GM12875 (cell line): ENCODE measurements at regions not wholly inside any gene's neighbourhood (a gene's known extent, or its start where the extent isn't known, plus 50 kb on each side); places are given as distances from the start of the nearest gene placed in this dataset.

Source experiments
- H3K4me3 ChIP-seq: one replicate; pipeline ENCODE4 v1.5.1; 2011; ENCODE audit warnings: low read depth, low read length, control low read depth
- TF ChIP-seq, protein P1 (sequence below): IDR thresholded peaks from 2 replicates; pipeline ENCODE4 v1.5.1; 2011; ENCODE audit warnings: low read depth, mild to moderate bottlenecking, control low read depth, inconsistent platforms, low read length, moderate library complexity, borderline replicate concordance; ENCODE audit not compliant: insufficient read depth

DNA sequence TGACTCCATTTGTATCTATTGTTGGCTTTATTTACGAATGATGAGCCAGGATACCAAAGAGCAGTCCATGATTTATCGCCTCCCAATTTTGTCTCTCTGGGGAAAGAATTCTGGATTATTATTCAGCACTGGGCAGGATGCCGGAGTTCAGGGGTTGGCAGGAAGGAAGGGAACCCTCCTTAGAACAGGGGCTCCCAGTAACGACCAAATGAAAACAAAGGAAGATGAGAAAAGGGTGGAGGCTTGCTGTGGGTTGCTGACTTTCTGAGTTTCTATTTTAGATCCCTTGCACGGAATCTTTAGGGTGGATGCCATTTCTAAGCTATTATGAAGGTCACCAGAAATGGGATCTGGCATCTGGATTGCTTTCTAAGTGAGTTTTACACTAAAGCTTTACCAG lies 231.2 kb upstream of the LYPLAL1 start:
- TF ChIP-seq, protein P1, sequence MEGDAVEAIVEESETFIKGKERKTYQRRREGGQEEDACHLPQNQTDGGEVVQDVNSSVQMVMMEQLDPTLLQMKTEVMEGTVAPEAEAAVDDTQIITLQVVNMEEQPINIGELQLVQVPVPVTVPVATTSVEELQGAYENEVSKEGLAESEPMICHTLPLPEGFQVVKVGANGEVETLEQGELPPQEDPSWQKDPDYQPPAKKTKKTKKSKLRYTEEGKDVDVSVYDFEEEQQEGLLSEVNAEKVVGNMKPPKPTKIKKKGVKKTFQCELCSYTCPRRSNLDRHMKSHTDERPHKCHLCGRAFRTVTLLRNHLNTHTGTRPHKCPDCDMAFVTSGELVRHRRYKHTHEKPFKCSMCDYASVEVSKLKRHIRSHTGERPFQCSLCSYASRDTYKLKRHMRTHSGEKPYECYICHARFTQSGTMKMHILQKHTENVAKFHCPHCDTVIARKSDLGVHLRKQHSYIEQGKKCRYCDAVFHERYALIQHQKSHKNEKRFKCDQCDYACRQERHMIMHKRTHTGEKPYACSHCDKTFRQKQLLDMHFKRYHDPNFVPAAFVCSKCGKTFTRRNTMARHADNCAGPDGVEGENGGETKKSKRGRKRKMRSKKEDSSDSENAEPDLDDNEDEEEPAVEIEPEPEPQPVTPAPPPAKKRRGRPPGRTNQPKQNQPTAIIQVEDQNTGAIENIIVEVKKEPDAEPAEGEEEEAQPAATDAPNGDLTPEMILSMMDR = no peak
- H3K4me3 ChIP-seq = no peak overlapping the region

DNA sequence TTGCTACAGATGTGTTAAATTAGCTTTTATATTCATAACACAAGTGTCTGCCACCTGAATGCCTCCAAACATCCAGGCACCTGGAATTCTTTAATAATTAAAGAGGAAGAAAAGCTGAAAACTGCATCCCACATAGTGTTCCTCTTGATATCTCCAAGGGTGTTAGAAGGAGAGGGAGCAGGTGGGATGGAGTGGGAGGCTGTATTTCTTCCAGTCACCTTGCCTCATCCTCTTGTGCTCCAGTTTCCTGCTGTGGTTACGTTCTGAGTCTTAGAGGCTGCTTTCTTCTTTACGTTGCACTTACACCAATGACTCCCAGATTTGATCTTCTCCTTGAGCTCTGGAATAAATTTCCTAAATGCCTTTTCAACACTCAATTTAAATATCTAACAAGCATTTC lies 230.3 kb upstream of the LYPLAL1 start:
- no peak overlapping the region for H3K4me3 ChIP-seq
- TF ChIP-seq, protein P1 = no peak

DNA sequence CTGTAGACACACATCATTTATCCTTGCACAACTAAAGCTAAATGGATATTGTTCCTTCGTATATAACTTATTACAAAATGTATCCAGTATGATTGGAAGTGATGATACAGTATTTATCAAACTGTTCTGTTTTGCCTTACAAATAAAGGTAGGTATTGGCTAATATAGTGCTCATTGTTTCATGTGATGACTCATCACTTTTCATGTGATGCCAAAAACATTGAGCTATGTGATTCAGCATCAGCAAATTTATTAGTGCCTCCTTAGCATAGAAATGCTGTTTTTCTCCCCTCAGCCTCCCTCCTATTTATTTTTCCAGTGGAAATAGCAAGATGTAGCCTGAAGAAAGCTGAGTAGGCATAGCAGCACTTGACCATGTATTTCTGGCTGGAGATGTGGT lies 228.6 kb upstream of the LYPLAL1 start:
- no peak overlapping the region for H3K4me3 ChIP-seq
- TF ChIP-seq, protein P1 = no peak

DNA sequence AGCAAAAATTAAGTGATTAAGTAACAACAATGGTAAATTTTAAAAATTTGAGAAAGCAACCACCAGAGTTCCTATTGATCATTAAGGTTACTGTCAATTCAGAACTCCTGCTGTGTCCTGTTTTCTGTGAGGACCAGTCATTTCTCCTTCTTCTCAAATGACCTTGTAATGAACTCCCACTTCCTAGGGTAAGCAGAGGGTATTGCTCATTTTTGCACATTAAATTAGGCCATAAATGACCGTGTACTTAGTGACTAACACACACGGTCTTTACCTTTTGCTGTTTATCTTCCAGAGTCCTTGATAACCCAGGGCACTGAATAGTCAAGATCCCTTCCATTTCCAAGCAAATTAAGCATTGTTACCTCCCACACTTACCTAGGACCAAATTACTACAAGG lies 227.5 kb upstream of the LYPLAL1 start:
- TF ChIP-seq, protein P1 = no peak
- no peak overlapping the region for H3K4me3 ChIP-seq

DNA sequence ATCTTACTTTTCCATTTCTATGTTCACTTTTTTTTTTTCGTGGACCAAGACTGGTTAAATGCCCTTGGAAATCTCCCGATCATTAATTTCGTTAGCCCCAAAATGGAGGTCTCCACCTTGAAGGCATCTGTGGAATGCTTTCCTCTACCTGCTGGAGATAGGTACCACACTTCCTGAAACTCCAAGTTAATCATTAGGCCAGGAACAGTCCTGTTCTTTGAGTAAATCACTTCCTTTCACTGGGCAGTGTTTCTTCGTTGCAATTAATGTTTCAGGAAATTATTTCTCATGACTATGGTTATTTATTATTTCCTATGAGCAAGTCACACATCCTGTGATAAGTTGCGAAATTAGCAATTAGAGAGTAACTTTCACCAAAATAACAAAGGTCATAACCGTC lies 225.2 kb upstream of the LYPLAL1 start:
- TF ChIP-seq, protein P1 = no peak
- H3K4me3 ChIP-seq = no peak overlapping the region

DNA sequence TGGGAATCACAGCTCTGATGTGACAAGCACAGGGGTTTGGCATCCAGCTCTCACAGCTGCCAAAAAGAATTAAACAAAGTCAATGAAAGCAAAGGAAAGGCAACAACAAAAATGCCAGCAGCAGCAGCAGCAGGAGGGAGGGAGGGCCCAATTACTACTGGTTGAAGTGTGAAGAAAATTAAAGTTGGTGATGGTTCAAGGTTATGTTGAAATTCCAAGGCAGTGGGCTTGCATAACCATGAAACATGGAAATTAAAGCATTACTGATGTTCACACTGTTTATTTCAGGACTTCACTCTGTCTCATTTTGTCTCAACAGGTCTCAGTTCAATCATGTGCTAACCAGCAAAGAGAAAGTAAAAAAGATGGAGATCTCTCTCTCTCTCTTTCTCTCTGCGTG lies 220.3 kb upstream of the LYPLAL1 start:
- no peak overlapping the region for H3K4me3 ChIP-seq
- TF ChIP-seq, protein P1 = no peak

DNA sequence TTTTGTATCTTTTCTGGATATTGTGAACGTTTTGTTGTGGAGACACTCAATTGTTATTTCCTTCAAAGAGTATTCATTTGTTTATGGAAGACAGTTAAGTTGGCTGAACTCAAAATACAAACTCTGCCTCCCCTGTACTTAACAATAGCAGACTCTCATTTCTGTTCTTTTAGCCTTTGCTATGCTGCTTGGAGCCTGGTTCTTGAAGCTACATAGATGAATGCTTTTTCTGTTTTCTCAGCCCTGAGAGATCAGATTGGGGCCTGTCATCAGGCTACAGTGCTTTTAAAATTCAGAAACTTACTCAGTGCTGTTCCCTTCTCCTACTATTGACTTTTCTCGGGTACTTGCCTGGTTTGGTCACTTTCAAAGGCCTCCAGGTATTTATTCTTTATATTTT lies 215.7 kb upstream of the LYPLAL1 start:
- no peak overlapping the region for H3K4me3 ChIP-seq
- TF ChIP-seq, protein P1 = no peak
